Endodermal cell (in vitro differentiated cells): ENCODE measurements at regions not wholly inside any gene's neighbourhood (a gene's known extent, or its start where the extent isn't known, plus 50 kb on each side); places are given as distances from the start of the nearest gene placed in this dataset.

Experiments
- DNase-seq: peaks from one replicate; pipeline ENCODE4 v3.0.0-alpha.2; 2017
- H3K27ac ChIP-seq: 2 replicates; pipeline ENCODE4 v1.5.1; 2013; ENCODE audit warnings: mild to moderate bottlenecking, low read depth, low read length, moderate library complexity
- H3K27me3 ChIP-seq: 2 replicates; pipeline ENCODE4 v1.6.1; 2013; ENCODE audit warnings: mild to moderate bottlenecking, low read length, moderate library complexity; ENCODE audit not compliant: insufficient read depth, control insufficient read depth, poor library complexity, severe bottlenecking
- H3K36me3 ChIP-seq: 2 replicates; pipeline ENCODE4 v1.7.0; 2013; ENCODE audit warnings: mild to moderate bottlenecking, low read length, moderate library complexity; ENCODE audit not compliant: control insufficient read depth, insufficient read depth
- H3K4me1 ChIP-seq: one replicate; pipeline ENCODE4 v1.7.0; 2013; ENCODE audit warnings: low read length; ENCODE audit not compliant: control insufficient read depth, insufficient read depth
- H3K4me3 ChIP-seq: 2 replicates; pipeline ENCODE4 v1.5.1; 2013; ENCODE audit warnings: mild to moderate bottlenecking, low read length, moderate library complexity
- H3K9ac ChIP-seq: 2 replicates; pipeline ENCODE4 v1.6.1; 2013; ENCODE audit warnings: mild to moderate bottlenecking, low read length, moderate library complexity; ENCODE audit not compliant: poor library complexity, severe bottlenecking; ENCODE audit errors: extremely low read depth
- H3K9me3 ChIP-seq: 2 replicates; pipeline ENCODE4 v1.6.1; 2013; ENCODE audit warnings: mild to moderate bottlenecking, low read length, moderate library complexity; ENCODE audit not compliant: control insufficient read depth
- H3K27ac Mint-ChIP-seq: 2 replicates; pipeline ENCODE4 v1.8.0; 2020; ENCODE audit warnings: mixed read lengths
- H3K27me3 Mint-ChIP-seq: 2 replicates; pipeline ENCODE4 v1.8.0; 2021; ENCODE audit warnings: mild to moderate bottlenecking, mixed read lengths; ENCODE audit not compliant: insufficient read depth
- H3K36me3 Mint-ChIP-seq: 2 replicates; pipeline ENCODE4 v1.8.0; 2020; ENCODE audit warnings: low read depth, mixed read lengths
- H3K4me1 Mint-ChIP-seq: 2 replicates; pipeline ENCODE4 v1.8.0; 2020; ENCODE audit warnings: mixed read lengths
- H3K4me3 Mint-ChIP-seq: 2 replicates; pipeline ENCODE4 v1.8.0; 2020; ENCODE audit warnings: mild to moderate bottlenecking, moderate library complexity, mixed read lengths
- H3K9me3 Mint-ChIP-seq: 2 replicates; pipeline ENCODE4 v1.8.0; 2020; ENCODE audit warnings: mild to moderate bottlenecking, mixed read lengths
- CTCF ChIP-seq: fragments of 200-600 bp; sonication (generic); conservative IDR thresholded peaks from 2 replicates; pipeline ENCODE4 v1.5.0; 2021; ENCODE audit warnings: antibody characterized with exemption, mild to moderate bottlenecking
- WGBS, 2 experiments: methylation state at CpG; one replicate each; pipeline versions ENCODE4 v1.1.5 to v1.1.7; 2013; ENCODE audit warnings: missing lambda C conversion rate in 2 of 2, mixed read lengths in 1 of 2; ENCODE audit not compliant: insufficient coverage in 1 of 2, insufficient read length in 1 of 2; 5-methylcytosine and 5-hydroxymethylcytosine counted together

- no peak overlapping the region for H3K4me3 Mint-ChIP-seq
- WGBS, 2 experiments, result 69 to 87% methylated on average over 8 to 12 of the region's 12 CpGs
- Histone ChIP-seq H3K9me3 (no peaks in the 10 kb centered on the region), H3K36me3 (no peaks in the 10 kb centered on the region), H3K4me1 (peaks cover 4% of the 10 kb centered on the region), H3K4me3 (no peak overlapping the region), H3K27ac (no peak overlapping the region), H3K27me3 (peaks cover 57% of the 10 kb centered on the region), H3K9ac (no peak overlapping the region)
- H3K27ac Mint-ChIP-seq, result no peak overlapping the region
- TF ChIP-seq CTCF, result peak; percentile 96
- H3K9me3 Mint-ChIP-seq, result peaks cover 4% of the 10 kb centered on the region
- H3K27me3 Mint-ChIP-seq, result peaks cover 54% of the 10 kb centered on the region
- H3K4me1 Mint-ChIP-seq, result peaks cover 33% of the 10 kb centered on the region
- DNase-seq, result peak; percentile 94
- H3K36me3 Mint-ChIP-seq, result no peaks in the 10 kb centered on the region
Observed at GRCh38 chr4:57190601-57191481, 80.7 kb upstream of the IGFBP7 start.

GRCh38 chr4:57187246-57187645, 77.1 kb upstream of the IGFBP7 start:
- no peaks in the 10 kb centered on the region for H3K9me3 Mint-ChIP-seq
- H3K36me3 Mint-ChIP-seq, result no peaks in the 10 kb centered on the region
- H3K27me3 ChIP-seq, result peaks cover 83% of the 10 kb centered on the region
- no peak for TF ChIP-seq CTCF
- H3K9ac ChIP-seq, result no peak overlapping the region
- no peak for DNase-seq
- H3K27me3 Mint-ChIP-seq, result peaks cover 68% of the 10 kb centered on the region
- H3K4me1 ChIP-seq, result peaks cover 4% of the 10 kb centered on the region
- peaks cover 24% of the 10 kb centered on the region for H3K4me1 Mint-ChIP-seq
- H3K27ac Mint-ChIP-seq, result no peak overlapping the region
- no peak overlapping the region for H3K4me3 Mint-ChIP-seq
- 47 to 49% methylated on average over 3 to 4 of the region's 4 CpGs for WGBS, 2 experiments
- no peak overlapping the region for H3K4me3 ChIP-seq
- H3K36me3 ChIP-seq, result no peaks in the 10 kb centered on the region
- no peaks in the 10 kb centered on the region for H3K9me3 ChIP-seq
- no peak overlapping the region for H3K27ac ChIP-seq

- WGBS, 2 experiments, result 94 to 97% methylated on average over 15 to 18 of the region's 18 CpGs
- Histone ChIP-seq H3K4me3 (no peak overlapping the region), H3K9me3 (no peaks in the 10 kb centered on the region), H3K36me3 (no peaks in the 10 kb centered on the region), H3K4me1 (peaks cover 4% of the 10 kb centered on the region), H3K27ac (no peak overlapping the region), H3K27me3 (peaks cover 57% of the 10 kb centered on the region), H3K9ac (no peak overlapping the region)
- Mint-ChIP-seq H3K4me3 (no peak overlapping the region), H3K27ac (no peak overlapping the region), H3K36me3 (no peaks in the 10 kb centered on the region), H3K27me3 (peaks cover 52% of the 10 kb centered on the region), H3K9me3 (no peaks in the 10 kb centered on the region), H3K4me1 (peaks cover 19% of the 10 kb centered on the region)
- no peak for DNase-seq
- TF ChIP-seq CTCF, result no peak
Observed at GRCh38 chr4:57184378-57185029, 74.3 kb upstream of the IGFBP7 start.
